Middle frontal gyrus (tissue), 1 donor: ENCODE measurements at regions not wholly inside any gene's neighbourhood (a gene's known extent, or its start where the extent isn't known, plus 50 kb on each side); places are given as distances from the start of the nearest gene placed in this dataset.

ENCODE experiments used
- DNase-seq: peaks from one replicate; pipeline ENCODE4 v3.0.0-alpha.2; 2015; ENCODE audit warnings: low spot score; ENCODE audit errors: extremely low spot score

DNA sequence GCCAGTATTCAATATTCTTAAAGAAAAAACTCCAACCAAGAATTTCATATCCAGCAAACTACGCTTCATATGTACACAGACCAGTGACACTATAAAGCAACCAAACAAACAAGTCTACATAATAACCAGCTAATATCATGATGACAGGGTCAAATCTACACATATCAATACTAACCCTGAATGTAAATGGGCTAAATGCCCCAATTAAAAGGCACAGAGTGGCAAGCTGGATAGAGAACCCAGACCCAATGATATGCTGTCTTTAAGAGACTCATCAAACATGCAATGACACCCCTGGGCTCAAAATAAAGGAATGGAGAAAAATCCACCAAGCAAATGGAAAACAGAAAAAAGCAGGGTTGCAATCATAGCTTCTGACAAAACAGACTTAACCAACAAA, 218.1 kb upstream of the NFE2L3 start:
- no peak for DNase-seq

GRCh38 chr7:25940086-25940906, 211.7 kb upstream of the NFE2L3 start:
- DNase-seq: no peak

GRCh38 chr7:25944777-25945515, 207.1 kb upstream of the NFE2L3 start:
- DNase-seq: no peak

DNA sequence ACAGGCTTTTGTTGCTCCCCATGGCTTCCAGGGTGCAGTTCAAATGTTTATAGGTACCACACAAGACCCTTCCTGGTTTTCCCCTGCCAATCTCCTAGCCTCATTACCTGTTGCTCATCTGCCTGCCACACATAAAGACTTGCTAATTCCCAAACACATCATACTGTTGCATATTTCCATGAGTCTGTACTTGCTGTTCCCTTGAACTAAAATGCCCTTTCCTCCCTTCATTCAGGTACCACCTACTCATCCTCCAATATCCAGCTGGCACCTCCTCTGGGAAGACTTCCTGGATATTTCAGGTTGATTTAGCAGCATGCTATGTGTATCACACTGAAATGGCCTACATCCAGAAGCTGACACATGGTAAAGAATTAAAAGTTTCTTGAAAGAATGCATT, 206.4 kb upstream of the NFE2L3 start:
- DNase-seq: no peak

- DNase-seq: no peak
These were observed 205.8 kb upstream of the NFE2L3 start for GRCh38 chr7:25946181-25946580.

- DNase-seq: no peak
These were observed 204.1 kb upstream of the NFE2L3 start for GRCh38 chr7:25947669-25948516.

- no peak for DNase-seq
These were observed 202.1 kb upstream of the NFE2L3 start for GRCh38 chr7:25949736-25950487.

GRCh38 chr7:25950488-25951413, 201.2 kb upstream of the NFE2L3 start:
- DNase-seq: no peak

- DNase-seq: no peak
These were observed 200.4 kb upstream of the NFE2L3 start for GRCh38 chr7:25951414-25952260.

DNA sequence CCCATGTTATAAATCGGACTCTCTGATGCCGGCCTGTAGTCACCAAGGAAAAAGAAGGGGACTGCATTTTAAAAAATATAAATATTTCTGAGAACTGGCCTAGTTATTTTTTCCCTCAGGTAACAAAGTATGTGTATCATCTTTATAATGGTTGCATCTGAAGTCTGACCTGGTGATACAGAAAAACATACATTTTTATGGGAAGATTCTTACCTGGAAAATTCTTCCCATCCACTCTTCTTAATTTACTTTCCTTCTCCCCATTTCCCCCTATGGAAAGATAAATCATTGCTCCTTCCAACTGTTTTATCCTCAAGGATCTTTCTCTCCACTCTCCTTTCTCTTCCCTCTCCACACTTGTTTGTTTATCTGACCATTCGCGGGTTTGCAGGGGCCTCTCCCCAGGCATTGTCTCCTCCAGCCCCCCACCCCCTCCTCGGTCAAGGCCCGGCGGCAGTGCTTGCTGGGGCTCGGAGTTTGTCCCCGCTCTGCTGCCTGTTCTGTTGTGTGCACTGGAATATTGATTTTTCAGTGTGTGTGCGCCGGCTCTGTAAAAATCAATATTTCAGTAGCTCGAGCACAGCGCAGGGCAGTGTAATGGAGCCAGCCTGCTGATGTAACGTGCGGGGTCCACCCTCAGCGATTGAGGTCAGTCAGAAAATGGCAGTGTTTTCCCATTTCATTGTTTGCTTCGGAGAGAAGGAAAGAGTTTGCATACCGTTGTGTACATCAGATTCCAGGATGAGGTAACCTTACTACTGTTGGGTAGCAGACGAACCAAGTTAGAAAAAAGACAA, 199.5 kb upstream of the NFE2L3 start:
- no peak for DNase-seq

GRCh38 chr7:25953859-25954258, 198.1 kb upstream of the NFE2L3 start:
- DNase-seq: no peak

GRCh38 chr7:25954395-25954794, 197.6 kb upstream of the NFE2L3 start:
- DNase-seq: no peak

- no peak for DNase-seq
These were observed 192.7 kb upstream of the NFE2L3 start for GRCh38 chr7:25959168-25959734.

GRCh38 chr7:25963733-25964132, 188.3 kb upstream of the NFE2L3 start:
- DNase-seq: no peak

DNA sequence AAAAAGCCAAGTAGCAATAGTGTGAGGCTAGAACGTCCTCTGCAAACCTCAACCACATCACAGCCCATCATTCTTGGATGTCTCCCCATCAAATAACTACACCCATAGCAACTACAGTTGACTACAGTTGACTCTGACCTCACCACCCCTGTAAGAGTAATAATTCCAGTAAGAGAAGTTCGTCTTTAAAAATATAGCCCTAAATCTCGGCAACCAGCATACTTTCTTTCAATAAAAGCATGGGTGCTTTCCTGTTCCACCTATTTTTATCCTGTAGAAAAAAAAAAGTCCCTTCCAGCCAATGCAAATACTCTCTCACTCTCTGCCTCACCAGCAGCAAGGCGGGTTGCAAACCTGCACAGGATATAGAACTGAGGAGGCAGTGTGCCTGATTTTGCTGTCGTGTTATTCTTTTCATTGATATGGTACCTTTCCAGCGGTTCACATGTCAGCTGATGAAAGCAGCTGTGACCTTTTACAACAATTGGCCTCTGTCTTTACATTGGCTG, 187.5 kb upstream of the NFE2L3 start:
- no peak for DNase-seq

DNA sequence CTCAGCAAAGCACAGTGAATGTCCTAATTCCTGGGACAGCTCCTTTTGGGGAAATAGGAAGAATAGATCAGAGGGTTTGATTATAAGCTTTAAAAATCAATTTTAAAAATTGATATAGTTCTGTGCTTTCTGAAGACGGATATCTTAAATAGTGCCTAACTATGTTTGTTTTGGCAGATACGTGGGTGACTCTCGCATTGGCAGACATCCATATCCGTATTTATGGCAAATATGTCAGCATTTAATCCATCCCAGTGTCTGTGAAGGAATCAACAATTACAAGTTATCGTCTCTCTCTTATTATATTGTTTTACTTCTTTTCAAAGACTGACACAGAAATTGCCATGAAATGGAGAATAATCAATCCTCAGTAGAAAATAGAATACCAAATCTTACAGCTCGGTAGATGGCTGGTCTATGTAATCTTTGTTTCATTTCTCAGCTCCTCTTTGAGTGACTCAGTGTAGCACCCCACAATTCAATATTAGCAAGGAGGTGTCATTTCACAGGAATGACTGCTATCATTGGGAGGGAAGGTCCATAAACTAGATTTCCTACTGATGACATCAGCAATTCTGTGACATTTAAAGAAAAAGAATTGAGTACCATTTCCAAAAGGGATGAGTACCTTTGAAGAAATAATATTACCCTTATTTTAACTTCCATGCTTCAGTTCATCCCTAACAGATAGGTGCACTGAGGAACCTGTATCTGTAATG, 186.4 kb upstream of the NFE2L3 start:
- DNase-seq: no peak

DNA sequence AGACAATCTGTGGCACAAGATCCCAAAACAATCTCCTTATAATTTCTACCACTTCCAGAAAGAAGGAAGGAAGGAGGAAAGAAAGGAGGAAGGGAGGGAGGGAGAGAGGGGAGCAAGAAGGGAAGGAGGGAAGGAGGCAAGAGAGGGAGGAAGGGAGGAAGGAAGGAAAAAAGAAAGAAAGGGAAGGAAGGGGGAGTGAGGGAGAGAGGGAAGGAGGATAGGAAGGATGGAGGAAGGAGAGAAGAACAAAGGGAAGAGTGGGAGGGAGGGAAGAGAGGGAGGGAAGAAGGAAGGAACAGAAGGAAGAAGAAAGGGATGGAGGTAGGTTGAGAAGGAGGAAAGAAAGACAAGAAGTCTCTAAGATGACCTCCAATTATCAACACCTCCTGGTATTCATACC, 185.5 kb upstream of the NFE2L3 start:
- DNase-seq: no peak
